B cell (primary cell): ENCODE measurements at regions not wholly inside any gene's neighbourhood (a gene's known extent, or its start where the extent isn't known, plus 50 kb on each side); places are given as distances from the start of the nearest gene placed in this dataset.

Source experiments
- EZH2 ChIP-seq: IDR thresholded peaks from 2 replicates; pipeline ENCODE4 v1.6.1; 2012; ENCODE audit warnings: borderline replicate concordance, low read depth, mild to moderate bottlenecking, moderate library complexity, low read length; ENCODE audit not compliant: insufficient read depth, poor library complexity, severe bottlenecking
- TF ChIP-seq, protein P1 (sequence below): fragments of 200-600 bp; IDR thresholded peaks from one replicate; pipeline ENCODE4 v1.8.0; 2022; ENCODE audit warnings: antibody characterized with exemption, mild to moderate bottlenecking

DNA sequence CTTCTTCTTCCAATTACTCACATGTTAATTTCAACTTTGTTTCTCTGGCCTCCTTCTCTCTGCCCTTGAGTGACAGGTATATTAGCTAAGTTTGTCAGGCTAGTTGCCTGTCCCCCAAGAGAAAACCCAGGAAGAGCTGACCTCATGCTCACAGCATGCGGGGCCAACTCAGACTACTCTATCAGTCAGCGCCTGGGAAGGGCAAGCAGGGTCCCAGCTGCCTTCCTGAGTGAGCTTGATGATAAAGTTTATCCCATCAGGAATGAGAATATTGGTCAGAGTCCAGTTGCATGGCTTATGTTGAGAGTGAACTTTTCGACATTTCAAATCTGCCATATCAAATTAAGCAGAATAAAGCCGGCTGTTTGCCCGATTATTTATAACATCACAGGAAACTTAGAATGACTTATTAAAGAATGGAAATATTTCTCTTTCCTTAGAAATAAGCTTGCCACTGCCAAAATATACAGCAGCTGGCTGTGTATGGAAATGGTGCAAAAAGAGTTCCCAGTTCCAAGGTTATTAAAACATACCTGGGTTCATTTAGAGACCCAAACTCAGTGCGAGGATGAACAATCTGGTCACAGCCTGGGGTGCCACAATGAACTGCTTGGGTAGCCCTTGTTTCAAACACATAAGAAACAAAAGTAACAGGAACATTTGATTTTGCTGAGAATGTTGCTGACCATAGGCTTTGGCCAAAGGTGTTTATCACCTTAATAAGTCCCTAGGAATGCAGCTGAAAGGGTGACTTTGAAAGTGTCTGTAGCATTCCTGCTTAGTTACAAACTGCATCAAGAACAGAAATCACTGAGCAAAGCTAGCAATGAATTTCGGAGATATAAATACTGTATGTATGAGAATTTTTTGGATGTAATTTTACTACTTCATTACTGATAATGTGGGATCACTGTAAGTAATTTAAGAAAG is 1553.8 kb upstream of the FLRT2 start:
- TF ChIP-seq, protein P1, sequence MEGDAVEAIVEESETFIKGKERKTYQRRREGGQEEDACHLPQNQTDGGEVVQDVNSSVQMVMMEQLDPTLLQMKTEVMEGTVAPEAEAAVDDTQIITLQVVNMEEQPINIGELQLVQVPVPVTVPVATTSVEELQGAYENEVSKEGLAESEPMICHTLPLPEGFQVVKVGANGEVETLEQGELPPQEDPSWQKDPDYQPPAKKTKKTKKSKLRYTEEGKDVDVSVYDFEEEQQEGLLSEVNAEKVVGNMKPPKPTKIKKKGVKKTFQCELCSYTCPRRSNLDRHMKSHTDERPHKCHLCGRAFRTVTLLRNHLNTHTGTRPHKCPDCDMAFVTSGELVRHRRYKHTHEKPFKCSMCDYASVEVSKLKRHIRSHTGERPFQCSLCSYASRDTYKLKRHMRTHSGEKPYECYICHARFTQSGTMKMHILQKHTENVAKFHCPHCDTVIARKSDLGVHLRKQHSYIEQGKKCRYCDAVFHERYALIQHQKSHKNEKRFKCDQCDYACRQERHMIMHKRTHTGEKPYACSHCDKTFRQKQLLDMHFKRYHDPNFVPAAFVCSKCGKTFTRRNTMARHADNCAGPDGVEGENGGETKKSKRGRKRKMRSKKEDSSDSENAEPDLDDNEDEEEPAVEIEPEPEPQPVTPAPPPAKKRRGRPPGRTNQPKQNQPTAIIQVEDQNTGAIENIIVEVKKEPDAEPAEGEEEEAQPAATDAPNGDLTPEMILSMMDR: no peak
- no peak for TF ChIP-seq EZH2
